HCT116 (cell line): ENCODE measurements at regions not wholly inside any gene's neighbourhood (a gene's known extent, or its start where the extent isn't known, plus 50 kb on each side); places are given as distances from the start of the nearest gene placed in this dataset.

Source experiments
- ATAC-seq: fragments of 200-7000 bp; cut with Tn5 transposase; 2 replicates; pipeline ENCODE4 v1.9.1; 2020; ENCODE audit warnings: mild to moderate bottlenecking, moderate library complexity
- BruUV-seq: library from RNA; stranded (reverse); fragments of 400-500 nt; replicated peaks from 2 replicates; lab custom pipeline; 2021; lab: Mats Ljungman, UMichigan
- CTCF ChIA-PET: fragments of 300-600 bp; sonication (Branson Sonifier 250); formaldehyde crosslinking; loops from one replicate; lab custom pipeline; 2021; ENCODE audit warnings: antibody characterized with exemption; lab: Charles Lee
- POLR2A ChIA-PET: fragments of 300-600, 350-600 bp; sonication (Branson Sonifier 250); formaldehyde crosslinking; loops from one replicate; lab custom pipeline; 2021; ENCODE audit warnings: antibody characterized with exemption; lab: Charles Lee
- RAD21 ChIA-PET, 2 experiments: fragments of 300-600 bp; sonication (Branson Sonifier 250); formaldehyde crosslinking; loops; one replicate each; lab custom pipeline; 2023; ENCODE audit warnings: low total read pairs in 2 of 2; ENCODE audit not compliant: uncharacterized antibody in 2 of 2, unreplicated experiment in 2 of 2, low non-redundant PET in 1 of 2; lab: Charles Lee
- DNase-seq: peaks from one replicate; pipeline ENCODE4 v3.0.0-alpha.2; 2010; ENCODE audit warnings: low read depth, low spot score
- H2AFZ ChIP-seq: fragments of 200-600 bp; shearing (Covaris generic), sonication (generic); 2 replicates; pipeline ENCODE4 v1.6.1; 2017; ENCODE audit warnings: low read depth, mixed run types, mixed read lengths, antibody characterized with exemption, low read length; ENCODE audit not compliant: poor library complexity, severe bottlenecking
- H3K27ac ChIP-seq: 2 replicates; pipeline ENCODE4 v1.5.1; 2012; ENCODE audit warnings: low read depth, low read length
- H3K27me3 ChIP-seq: fragments of 200-600 bp; sonication (generic); 2 replicates; pipeline ENCODE4 v1.6.1; 2016; ENCODE audit warnings: mixed run types, low read length, mixed read lengths; ENCODE audit not compliant: insufficient read depth
- H3K36me3 ChIP-seq, 2 experiments: fragments of 200-500 bp in 1 of 2; fragments of 200-600 bp in 1 of 2; sonication (Bioruptor generic) in 1 of 2; sonication (generic) in 1 of 2; 2 replicates each; pipeline versions ENCODE4 v1.5.1 to v1.6.1; 2014 to 2016; ENCODE audit warnings: low read length in 2 of 2, inconsistent platforms in 1 of 2, mixed read lengths in 1 of 2, mixed run types in 1 of 2; ENCODE audit not compliant: insufficient read depth in 2 of 2, control insufficient read depth in 1 of 2
- H3K4me1 ChIP-seq, 2 experiments: fragments of 200-600 bp in 1 of 2; sonication (generic) in 1 of 2; 2 replicates each; pipeline versions ENCODE4 v1.5.1 to v1.6.1; 2012 to 2017; ENCODE audit warnings: low read length in 2 of 2, inconsistent platforms in 1 of 2, mild to moderate bottlenecking in 1 of 2, mixed read lengths in 1 of 2, mixed run types in 1 of 2, moderate library complexity in 1 of 2; ENCODE audit not compliant: insufficient read depth in 2 of 2, control insufficient read depth in 1 of 2
- H3K4me2 ChIP-seq: fragments of 200-600 bp; sonication (generic); 2 replicates; pipeline ENCODE4 v1.6.1; 2017; ENCODE audit warnings: mixed run types, low read length, mixed read lengths
- H3K4me3 ChIP-seq, 2 experiments: fragments of 200-600 bp in 1 of 2; sonication (generic) in 1 of 2; replicated peaks in 1 of 2; 2 replicates each; pipeline ENCODE4 v1.5.1; 2011 to 2016; ENCODE audit warnings: low read length in 2 of 2, control low read depth in 1 of 2, low read depth in 1 of 2, mild to moderate bottlenecking in 1 of 2, mixed read lengths in 1 of 2, mixed run types in 1 of 2
- H3K79me2 ChIP-seq: fragments of 200-600 bp; sonication (generic); 2 replicates; pipeline ENCODE4 v1.6.1; 2017; ENCODE audit warnings: mild to moderate bottlenecking, mixed run types, low read length, moderate library complexity, mixed read lengths; ENCODE audit not compliant: insufficient read depth
- H3K9ac ChIP-seq: fragments of 200-600 bp; sonication (generic); 2 replicates; pipeline ENCODE4 v1.6.1; 2016; ENCODE audit warnings: low read length, mixed read lengths
- H3K9me2 ChIP-seq: fragments of 200-600 bp; sonication (generic), shearing (Covaris generic); 2 replicates; pipeline ENCODE4 v1.6.1; 2017; ENCODE audit warnings: mixed run types, mild to moderate bottlenecking, moderate library complexity; ENCODE audit not compliant: insufficient read depth
- H3K9me3 ChIP-seq, 2 experiments: fragments of 200-500 bp in 1 of 2; fragments of 200-600 bp in 1 of 2; sonication (Bioruptor generic) in 1 of 2; sonication (generic) in 1 of 2; 2 replicates each; pipeline ENCODE4 v1.6.1; 2014 to 2017; ENCODE audit warnings: low read length in 2 of 2, mixed read lengths in 2 of 2, inconsistent platforms in 1 of 2, low read depth in 1 of 2, mild to moderate bottlenecking in 1 of 2, mixed run types in 1 of 2, moderate library complexity in 1 of 2; ENCODE audit not compliant: control insufficient read depth in 1 of 2, insufficient read depth in 1 of 2
- H4K20me1 ChIP-seq: fragments of 200-600 bp; sonication (generic), shearing (Covaris generic); 2 replicates; pipeline ENCODE4 v1.6.1; 2017; ENCODE audit warnings: mixed run types, mild to moderate bottlenecking, moderate library complexity; ENCODE audit not compliant: insufficient read depth
- CEBPB ChIP-seq: IDR thresholded peaks from 2 replicates; pipeline ENCODE4 v1.6.1; 2012; ENCODE audit warnings: low read depth
- EZH2phosphoT487 ChIP-seq: fragments of 200-600 bp; IDR thresholded peaks from 2 replicates; pipeline ENCODE4 v1.6.1; 2018; ENCODE audit warnings: antibody characterized with exemption, borderline replicate concordance
- FOSL1 ChIP-seq: IDR thresholded peaks from 2 replicates; pipeline ENCODE4 v1.6.1; 2012; ENCODE audit warnings: low read depth
- JUND ChIP-seq: IDR thresholded peaks from 2 replicates; pipeline ENCODE4 v1.6.1; 2012
- POLR2A ChIP-seq: IDR thresholded peaks from 2 replicates; pipeline ENCODE4 v1.7.0; 2011; ENCODE audit warnings: borderline replicate concordance; ENCODE audit not compliant: insufficient read depth, insufficient read length; ENCODE audit errors: extremely low read depth
- POLR2AphosphoS5 ChIP-seq: IDR thresholded peaks from 2 replicates; pipeline ENCODE4 v1.6.1; 2011; ENCODE audit warnings: mild to moderate bottlenecking, low read depth, low read length, moderate library complexity
- RAD21 ChIP-seq: IDR thresholded peaks from 2 replicates; pipeline ENCODE4 v1.6.1; 2012; ENCODE audit warnings: low read depth, mild to moderate bottlenecking
- REST ChIP-seq: IDR thresholded peaks from 2 replicates; pipeline ENCODE4 v1.6.1; 2012; ENCODE audit warnings: low read depth
- SIN3A ChIP-seq: IDR thresholded peaks from 2 replicates; pipeline ENCODE4 v1.6.1; 2012; ENCODE audit warnings: low read depth
- SP1 ChIP-seq: IDR thresholded peaks from 2 replicates; pipeline ENCODE4 v1.6.1; 2012; ENCODE audit warnings: low read depth
- SRF ChIP-seq: IDR thresholded peaks from 2 replicates; pipeline ENCODE4 v1.6.1; 2012; ENCODE audit warnings: low read depth
- YY1 ChIP-seq: IDR thresholded peaks from 2 replicates; pipeline ENCODE4 v1.6.1; 2011; ENCODE audit warnings: low read length, low read depth, moderate library complexity, mild to moderate bottlenecking; ENCODE audit not compliant: insufficient replicate concordance; ENCODE audit errors: extremely low read depth
- intact Hi-C: fragments of 100-400 bp; cut with micrococcal nuclease; formaldehyde crosslinking; loops from 2 replicates; pipeline ENCODE4 v1.10.0; 2022
- TF ChIP-seq, protein P1 (sequence below): IDR thresholded peaks from 2 replicates; pipeline ENCODE4 v1.6.1; 2012
- TF ChIP-seq, protein P2 (sequence below): IDR thresholded peaks from 2 replicates; pipeline ENCODE4 v1.6.1; 2012

DNA sequence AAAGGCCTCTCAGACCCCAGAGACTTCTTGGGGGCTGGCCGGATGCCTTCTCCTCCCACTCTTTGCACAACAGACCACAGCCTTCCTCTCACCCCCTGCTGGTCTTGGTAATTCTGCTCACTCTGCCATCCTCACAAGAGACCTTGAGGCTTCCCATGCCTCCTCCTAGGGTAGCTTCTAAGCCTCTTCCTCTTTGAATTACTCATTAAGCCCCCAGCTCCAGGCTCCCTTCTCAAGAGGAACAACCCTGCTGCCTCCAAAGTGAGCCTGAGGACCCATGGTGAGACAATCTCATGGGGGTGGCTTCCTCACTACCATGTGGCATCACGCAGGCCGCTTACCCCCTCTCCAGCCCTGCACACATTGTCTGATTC is 184.6 kb upstream of the SYT13 start:
- H3K27ac ChIP-seq, result no peak overlapping the region
- ChIA-PET RAD21 (no interaction called here), CTCF (no interaction called here), POLR2A (no interaction called here)
- intact Hi-C loops, result no loop called here
- ATAC-seq (no peak), DNase-seq (no peak)
- no peak overlapping the region for H3K9ac ChIP-seq
- no peaks in the 10 kb centered on the region for H4K20me1 ChIP-seq
- H3K79me2 ChIP-seq, result no peaks in the 10 kb centered on the region
- no peaks in the 10 kb centered on the region for H3K36me3 ChIP-seq
- H3K9me2 ChIP-seq, result no peaks in the 10 kb centered on the region
- H2AFZ ChIP-seq, result no peak overlapping the region
- BruUV-seq, result no TSS peak
- H3K27me3 ChIP-seq, result peaks cover 3% of the 10 kb centered on the region; the same call in 1 of the 2 replicates
- TF ChIP-seq REST, result no peak
- TF ChIP-seq RAD21, result no peak
- no peak for TF ChIP-seq POLR2A
- TF ChIP-seq SIN3A, result no peak
- no peaks in the 10 kb centered on the region for H3K4me1 ChIP-seq
- H3K4me2 ChIP-seq, result no peak overlapping the region
- no peak overlapping the region for H3K4me3 ChIP-seq
- H3K9me3 ChIP-seq, result no peaks in the 10 kb centered on the region

DNA sequence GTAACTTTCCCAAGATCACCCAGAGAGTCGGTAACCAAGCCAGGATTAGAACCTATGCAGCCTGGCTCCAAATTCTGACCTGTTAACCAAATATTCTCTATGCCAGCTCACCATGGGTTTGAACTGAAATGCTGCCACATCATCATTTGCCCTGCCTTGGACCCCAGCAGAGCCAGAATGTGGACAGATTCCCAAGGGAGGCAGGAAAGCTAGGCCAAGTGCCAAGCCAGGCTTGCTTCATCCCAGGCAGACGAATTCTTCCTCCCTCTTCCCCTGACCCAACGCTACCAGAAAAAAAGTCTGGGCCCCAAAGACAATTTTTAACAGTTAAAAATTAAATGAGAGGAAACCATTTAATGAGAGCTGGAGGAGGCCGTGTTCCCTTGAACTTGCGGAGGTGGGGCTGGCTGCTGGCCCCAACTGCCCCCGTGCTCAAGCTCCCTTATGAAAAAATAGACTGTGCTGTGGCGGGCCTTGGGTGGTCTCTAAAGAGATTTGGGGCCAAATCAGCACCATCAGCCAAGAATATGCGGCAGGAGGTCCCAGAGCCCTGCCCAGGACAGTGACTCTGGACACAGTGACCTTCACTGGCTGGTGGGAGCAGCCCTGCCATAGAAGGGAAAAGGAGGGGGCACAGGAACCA is 184.1 kb upstream of the SYT13 start:
- BruUV-seq, result no TSS peak
- Histone ChIP-seq H3K79me2 (no peaks in the 10 kb centered on the region), H3K9me3 (no peaks in the 10 kb centered on the region), H3K4me1 (no peaks in the 10 kb centered on the region), H3K27ac (no peak overlapping the region), H4K20me1 (no peaks in the 10 kb centered on the region), H3K4me3 (no peak overlapping the region), H3K9me2 (no peaks in the 10 kb centered on the region), H3K9ac (no peak overlapping the region), H3K4me2 (no peak overlapping the region), H3K36me3 (no peaks in the 10 kb centered on the region), H2AFZ (no peak overlapping the region), H3K27me3 (no peaks in the 10 kb centered on the region)
- intact Hi-C loops, result no loop called here
- ChIA-PET RAD21 (no interaction called here), POLR2A (no interaction called here), CTCF (no interaction called here)
- ATAC-seq (no peak), DNase-seq (no peak)
- TF ChIP-seq, protein P1, sequence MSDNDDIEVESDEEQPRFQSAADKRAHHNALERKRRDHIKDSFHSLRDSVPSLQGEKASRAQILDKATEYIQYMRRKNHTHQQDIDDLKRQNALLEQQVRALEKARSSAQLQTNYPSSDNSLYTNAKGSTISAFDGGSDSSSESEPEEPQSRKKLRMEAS, result no peak
- TF ChIP-seq JUND (no peak), SRF (no peak), YY1 (no peak), EZH2phosphoT487 (no peak), FOSL1 (no peak), REST (no peak), SP1 (no peak), POLR2AphosphoS5 (no peak), CEBPB (no peak), RAD21 (no peak), SIN3A (no peak)
- TF ChIP-seq, protein P2, sequence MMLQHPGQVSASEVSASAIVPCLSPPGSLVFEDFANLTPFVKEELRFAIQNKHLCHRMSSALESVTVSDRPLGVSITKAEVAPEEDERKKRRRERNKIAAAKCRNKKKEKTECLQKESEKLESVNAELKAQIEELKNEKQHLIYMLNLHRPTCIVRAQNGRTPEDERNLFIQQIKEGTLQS, result no peak
